GM21723 (cell line): ENCODE measurements at regions not wholly inside any gene's neighbourhood (a gene's known extent, or its start where the extent isn't known, plus 50 kb on each side); places are given as distances from the start of the nearest gene placed in this dataset.

Experiments
- ATAC-seq: cut with Tn5 transposase; IDR thresholded peaks from one replicate; pipeline ENCODE4 v1.9.1; 2021; ENCODE audit warnings: mild to moderate bottlenecking, moderate library complexity; ENCODE audit not compliant: unreplicated experiment

- ATAC-seq, result no peak
Observed at GRCh38 chrX:113935518-113935917, 648.4 kb upstream of the HTR2C start.

- no peak for ATAC-seq
Observed at GRCh38 chrX:113933931-113934330, 650.0 kb upstream of the HTR2C start.

- ATAC-seq, result no peak
Observed at GRCh38 chrX:113929004-113929403, 654.9 kb upstream of the HTR2C start.

- ATAC-seq, result no peak
Observed at GRCh38 chrX:113920661-113921060, 663.2 kb upstream of the HTR2C start.

- no peak for ATAC-seq
Observed at GRCh38 chrX:113919387-113919786, 664.5 kb upstream of the HTR2C start.

GRCh38 chrX:113906168-113906567 lies 677.7 kb upstream of the HTR2C start:
- ATAC-seq, result no peak

GRCh38 chrX:113892891-113893290 lies 691.0 kb upstream of the HTR2C start:
- no peak for ATAC-seq

GRCh38 chrX:113892401-113892800 lies 691.5 kb upstream of the HTR2C start:
- ATAC-seq, result no peak

- no peak for ATAC-seq
Observed at GRCh38 chrX:113873056-113873455, 710.8 kb upstream of the HTR2C start.

- no peak for ATAC-seq
Observed at GRCh38 chrX:113868711-113869110, 715.2 kb upstream of the HTR2C start.

- ATAC-seq, result no peak
Observed at GRCh38 chrX:113868177-113868576, 715.7 kb upstream of the HTR2C start.

- ATAC-seq, result no peak
Observed at GRCh38 chrX:113849408-113849807, 734.5 kb upstream of the HTR2C start.

- ATAC-seq, result no peak
Observed at GRCh38 chrX:113833096-113834055, 750.5 kb upstream of the HTR2C start.

- ATAC-seq, result no peak
Observed at GRCh38 chrX:113828470-113828869, 755.4 kb upstream of the HTR2C start.

- no peak for ATAC-seq
Observed at GRCh38 chrX:113818346-113818745, 765.5 kb upstream of the HTR2C start.

- no peak for ATAC-seq
Observed at GRCh38 chrX:113804819-113805218, 779.1 kb upstream of the HTR2C start.

- no peak for ATAC-seq
Observed at GRCh38 chrX:113804291-113804690, 779.6 kb upstream of the HTR2C start.

- ATAC-seq, result no peak
Observed at GRCh38 chrX:113802837-113803236, 781.0 kb upstream of the HTR2C start.

GRCh38 chrX:113800955-113801354 lies 782.9 kb upstream of the HTR2C start:
- ATAC-seq, result no peak

- no peak for ATAC-seq
Observed at GRCh38 chrX:113793563-113793962, 790.3 kb upstream of the HTR2C start.

- ATAC-seq, result no peak
Observed at GRCh38 chrX:113790987-113791386, 792.9 kb upstream of the HTR2C start.

GRCh38 chrX:113784754-113785153 lies 799.1 kb upstream of the HTR2C start:
- peak; percentile 72 for ATAC-seq

GRCh38 chrX:113770806-113771205 lies 813.1 kb upstream of the HTR2C start:
- no peak for ATAC-seq
